ENCODE measurements at regions not wholly inside any gene's neighbourhood (a gene's known extent, or its start where the extent isn't known, plus 50 kb on each side); places are given as distances from the start of the nearest gene placed in this dataset.
A peak's percentile ranks its signal among the peaks of the same experiment; 100 is the strongest.

- no peak for DNase-seq (ENCODE audit: low spot score)
Observed at GRCh38 chr11:104655066-104655465, 243.2 kb downstream of the CASP12 start.

GRCh38 chr11:104654181-104654813 lies 244.0 kb downstream of the CASP12 start:
- no peak for DNase-seq (ENCODE audit: low spot score)

GRCh38 chr11:104653407-104653806 lies 244.9 kb downstream of the CASP12 start:
- DNase-seq (ENCODE audit: low spot score) = no peak

- no peak for DNase-seq (ENCODE audit: low spot score)
Observed at GRCh38 chr11:104652996-104653395, 245.3 kb downstream of the CASP12 start.

GRCh38 chr11:104650234-104650633 lies 248.0 kb downstream of the CASP12 start:
- DNase-seq (ENCODE audit: low spot score) = no peak

GRCh38 chr11:104649002-104649401 lies 249.3 kb downstream of the CASP12 start:
- no peak for DNase-seq (ENCODE audit: low spot score)

GRCh38 chr11:104645261-104646222 lies 252.7 kb downstream of the CASP12 start:
- DNase-seq (ENCODE audit: low spot score) = no peak

- no peak for DNase-seq (ENCODE audit: low spot score)
Observed at GRCh38 chr11:104637662-104638170, 260.5 kb downstream of the CASP12 start.

GRCh38 chr11:104633226-104633625 lies 265.0 kb downstream of the CASP12 start:
- no peak for DNase-seq (ENCODE audit: low spot score)

- no peak for DNase-seq (ENCODE audit: low spot score)
Observed at GRCh38 chr11:104630352-104630751, 267.9 kb downstream of the CASP12 start.

- no peak for DNase-seq (ENCODE audit: low spot score)
Observed at GRCh38 chr11:104625246-104625645, 273.0 kb downstream of the CASP12 start.

GRCh38 chr11:104624021-104624420 lies 274.2 kb downstream of the CASP12 start:
- DNase-seq (ENCODE audit: low spot score) = no peak

- no peak for DNase-seq (ENCODE audit: low spot score)
Observed at GRCh38 chr11:104623518-104623917, 274.7 kb downstream of the CASP12 start.

- DNase-seq (ENCODE audit: low spot score) = no peak
Observed at GRCh38 chr11:104620991-104621390, 277.3 kb downstream of the CASP12 start.

- DNase-seq (ENCODE audit: low spot score) = no peak
Observed at GRCh38 chr11:104619751-104620150, 278.5 kb downstream of the CASP12 start.

- peak; percentile 72 for DNase-seq (ENCODE audit: low spot score)
Observed at GRCh38 chr11:104618954-104619353, 279.3 kb downstream of the CASP12 start.

- no peak for DNase-seq (ENCODE audit: low spot score)
Observed at GRCh38 chr11:104614961-104615360, 283.3 kb downstream of the CASP12 start.

- no peak for DNase-seq (ENCODE audit: low spot score)
Observed at GRCh38 chr11:104614117-104614680, 284.1 kb downstream of the CASP12 start.

GRCh38 chr11:104610635-104611034 lies 287.6 kb downstream of the CASP12 start:
- no peak for DNase-seq (ENCODE audit: low spot score)

GRCh38 chr11:104609311-104610085 lies 288.8 kb downstream of the CASP12 start:
- DNase-seq (ENCODE audit: low spot score) = peak; percentile 87

GRCh38 chr11:104602643-104603042 lies 295.6 kb downstream of the CASP12 start:
- DNase-seq (ENCODE audit: low spot score) = no peak

Data from Ammon's horn (tissue), 1 donor.